MM.1S (cell line): ENCODE measurements at regions not wholly inside any gene's neighbourhood (a gene's known extent, or its start where the extent isn't known, plus 50 kb on each side); places are given as distances from the start of the nearest gene placed in this dataset.

ENCODE experiments used
- DNase-seq: peaks from one replicate; pipeline ENCODE4 v3.0.0-alpha.2; 2015
- H2AFZ ChIP-seq: fragments of 300-600 bp; sonication (generic); 2 replicates; pipeline ENCODE4 v1.6.0; 2016; ENCODE audit warnings: antibody characterized with exemption, low read length
- H3F3A ChIP-seq: fragments of 300-600 bp; sonication (generic); 2 replicates; pipeline ENCODE4 v1.6.1; 2016; ENCODE audit warnings: mild to moderate bottlenecking, antibody characterized with exemption, low read length, moderate library complexity, mixed read lengths; ENCODE audit not compliant: insufficient read depth
- H3K27ac ChIP-seq: fragments of 300-600 bp; sonication (generic); 2 replicates; pipeline ENCODE4 v1.5.1; 2016; ENCODE audit warnings: mild to moderate bottlenecking, low read length
- H3K27me3 ChIP-seq: fragments of 300-600 bp; sonication (generic); replicated peaks from 2 replicates; pipeline ENCODE4 v1.6.0; 2016; ENCODE audit warnings: low read length; ENCODE audit not compliant: insufficient read depth
- H3K36me3 ChIP-seq: fragments of 300-600 bp; sonication (generic); replicated peaks from 2 replicates; pipeline ENCODE4 v1.6.1; 2016; ENCODE audit warnings: mild to moderate bottlenecking, low read length, mixed read lengths; ENCODE audit not compliant: insufficient read depth
- H3K4me1 ChIP-seq: fragments of 300-600 bp; sonication (generic); 2 replicates; pipeline ENCODE4 v1.6.1; 2016; ENCODE audit warnings: low read length, mixed read lengths
- H3K4me2 ChIP-seq: fragments of 300-600 bp; sonication (generic); 2 replicates; pipeline ENCODE4 v1.6.0; 2016; ENCODE audit warnings: low read depth, low read length
- H3K4me3 ChIP-seq: fragments of 300-600 bp; sonication (generic); 2 replicates; pipeline ENCODE4 v1.5.1; 2016; ENCODE audit warnings: low read length, mixed read lengths
- H3K79me2 ChIP-seq: fragments of 300-600 bp; sonication (generic); 2 replicates; pipeline ENCODE4 v1.6.1; 2016; ENCODE audit warnings: mixed run types, low read length, mixed read lengths
- H3K9ac ChIP-seq: fragments of 300-600 bp; sonication (generic); 2 replicates; pipeline ENCODE4 v1.6.1; 2016; ENCODE audit warnings: low read length, mixed read lengths
- H3K9me2 ChIP-seq: fragments of 300-600 bp; sonication (generic); replicated peaks from 2 replicates; pipeline ENCODE4 v1.6.1; 2016; ENCODE audit warnings: mild to moderate bottlenecking, low read length, mixed read lengths; ENCODE audit not compliant: insufficient read depth
- H3K9me3 ChIP-seq: fragments of 300-600 bp; sonication (generic); replicated peaks from 2 replicates; pipeline ENCODE4 v1.6.1; 2016; ENCODE audit warnings: mild to moderate bottlenecking, low read length, mixed read lengths; ENCODE audit not compliant: insufficient read depth
- H4K20me1 ChIP-seq: fragments of 300-600 bp; sonication (generic); 2 replicates; pipeline ENCODE4 v1.6.1; 2016; ENCODE audit warnings: mild to moderate bottlenecking, low read length, moderate library complexity, mixed read lengths; ENCODE audit not compliant: insufficient read depth
- CTCF ChIP-seq: fragments of 300-600 bp; sonication (generic); IDR thresholded peaks from 2 replicates; pipeline ENCODE4 v1.5.1; 2016; ENCODE audit warnings: antibody characterized with exemption, low read length, mixed read lengths
- EZH2 ChIP-seq: fragments of 300-600 bp; sonication (generic); optimal IDR thresholded peaks from 2 replicates; pipeline ENCODE3; 2017; ENCODE audit warnings: low read depth, mild to moderate bottlenecking, antibody characterized with exemption, low read length, mixed read lengths
- EZH2phosphoT487 ChIP-seq: fragments of 300-600 bp; sonication (generic); IDR thresholded peaks from 2 replicates; pipeline ENCODE4 v1.6.1; 2018; ENCODE audit warnings: antibody characterized with exemption, low read length

- H4K20me1 ChIP-seq, result no peaks in the 10 kb centered on the region
- no peak overlapping the region for H3K9ac ChIP-seq
- H3K9me2 ChIP-seq, result no peaks in the 10 kb centered on the region
- H3K4me1 ChIP-seq, result no peaks in the 10 kb centered on the region
- H3K79me2 ChIP-seq, result no peaks in the 10 kb centered on the region
- H3K4me2 ChIP-seq, result no peak overlapping the region
- DNase-seq, result no peak
- no peaks in the 10 kb centered on the region for H3K36me3 ChIP-seq
- H3K27me3 ChIP-seq, result peaks cover 35% of the 10 kb centered on the region
- H3F3A ChIP-seq, result no peaks in the 10 kb centered on the region
- no peak overlapping the region for H3K27ac ChIP-seq
- no peak for TF ChIP-seq CTCF
- no peak overlapping the region for H3K4me3 ChIP-seq
- no peak overlapping the region for H2AFZ ChIP-seq
- no peaks in the 10 kb centered on the region for H3K9me3 ChIP-seq
These were observed 60.9 kb upstream of the FBRSL1 start for GRCh38 chr12:132428936-132429601.

DNA sequence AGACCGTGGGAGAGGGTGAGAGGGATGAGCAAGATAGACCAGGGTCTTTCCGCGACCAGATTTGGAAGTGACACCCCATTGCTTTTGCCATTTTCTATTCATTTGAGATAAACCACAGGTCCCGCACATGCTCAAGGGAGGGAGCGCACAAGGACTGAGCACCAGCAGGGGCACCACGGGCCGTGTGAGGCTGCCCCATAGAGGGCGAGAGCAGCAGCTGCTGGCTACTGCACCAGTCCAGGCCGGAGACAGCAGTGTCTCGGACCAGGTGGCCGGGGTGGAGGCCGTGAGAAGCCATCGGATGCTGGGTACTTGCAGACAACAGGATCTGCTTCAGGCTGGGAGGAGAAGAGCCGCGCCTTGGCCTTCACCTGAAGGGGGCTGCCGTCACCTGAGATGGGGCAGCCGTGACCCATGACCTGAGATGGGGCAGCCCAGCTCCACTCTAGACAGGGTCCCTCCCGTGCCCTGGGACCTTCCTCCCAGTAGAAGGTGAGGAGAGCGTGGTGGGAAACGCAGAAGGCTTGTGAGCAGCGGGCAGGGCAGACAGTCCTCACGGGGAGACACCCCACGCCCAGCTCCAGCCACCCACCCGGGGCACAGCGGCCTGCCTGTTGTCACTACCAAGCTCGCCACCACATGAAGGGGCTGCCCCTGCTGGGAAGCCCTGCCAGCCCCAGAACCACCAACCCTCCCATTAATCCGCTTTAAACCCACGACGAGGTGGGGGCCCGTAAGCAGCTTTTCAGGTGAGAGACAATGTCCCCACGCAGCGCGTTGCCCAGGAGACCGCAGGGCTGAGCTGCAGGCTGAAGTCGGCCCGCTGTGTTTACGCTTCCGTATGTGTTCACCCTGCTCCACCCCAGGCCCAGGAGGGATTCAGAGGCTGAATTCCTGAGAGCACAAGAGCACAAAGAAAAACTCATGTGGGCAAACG lies 61.7 kb upstream of the FBRSL1 start:
- Histone ChIP-seq H3K4me3 (no peak overlapping the region), H3K27ac (no peak overlapping the region), H3K9ac (no peak overlapping the region), H3K4me1 (no peaks in the 10 kb centered on the region), H3K4me2 (no peak overlapping the region), H3K9me3 (no peaks in the 10 kb centered on the region), H3F3A (no peaks in the 10 kb centered on the region), H3K27me3 (peaks cover 36% of the 10 kb centered on the region), H2AFZ (no peak overlapping the region), H3K9me2 (no peaks in the 10 kb centered on the region), H3K36me3 (no peaks in the 10 kb centered on the region), H4K20me1 (no peaks in the 10 kb centered on the region), H3K79me2 (no peaks in the 10 kb centered on the region)
- TF ChIP-seq CTCF, result no peak
- TF ChIP-seq EZH2, result no peak
- no peak for DNase-seq

GRCh38 chr12:132427174-132427768 lies 62.7 kb upstream of the FBRSL1 start:
- no peaks in the 10 kb centered on the region for H4K20me1 ChIP-seq
- no peaks in the 10 kb centered on the region for H3K9me2 ChIP-seq
- no peak overlapping the region for H3K4me3 ChIP-seq
- H3K36me3 ChIP-seq, result no peaks in the 10 kb centered on the region
- H3K9ac ChIP-seq, result no peak overlapping the region
- H3K9me3 ChIP-seq, result no peaks in the 10 kb centered on the region
- H3K4me1 ChIP-seq, result no peaks in the 10 kb centered on the region
- H3K4me2 ChIP-seq, result no peak overlapping the region
- H3K79me2 ChIP-seq, result no peaks in the 10 kb centered on the region
- peaks cover 46% of the 10 kb centered on the region for H3K27me3 ChIP-seq
- no peak overlapping the region for H2AFZ ChIP-seq
- no peak overlapping the region for H3K27ac ChIP-seq
- H3F3A ChIP-seq, result no peaks in the 10 kb centered on the region
- no peak for TF ChIP-seq EZH2
- no peak for TF ChIP-seq CTCF
- no peak for TF ChIP-seq EZH2phosphoT487
- DNase-seq, result no peak
